Suprapubic skin (tissue), 3 donors: ENCODE measurements at regions not wholly inside any gene's neighbourhood (a gene's known extent, or its start where the extent isn't known, plus 50 kb on each side); places are given as distances from the start of the nearest gene placed in this dataset.

Experiments
- POLR2A ChIP-seq, 2 donors: fragments of 450-650 bp; IDR thresholded peaks; one replicate each; pipeline ENCODE4 v1.6.1; 2017; ENCODE audit warnings: antibody characterized with exemption in 2 of 2, mild to moderate bottlenecking in 2 of 2, moderate library complexity in 2 of 2
- TF ChIP-seq, protein P1 (sequence below), 2 donors: fragments of 200-600 bp in 1 of 2; fragments of 450-650 bp in 1 of 2; sonication (generic) in 1 of 2; IDR thresholded peaks; one replicate each; pipeline ENCODE4 v1.5.1; 2016 to 2019; ENCODE audit warnings: antibody characterized with exemption in 2 of 2, mild to moderate bottlenecking in 1 of 2, moderate library complexity in 1 of 2

- TF ChIP-seq, protein P1, sequence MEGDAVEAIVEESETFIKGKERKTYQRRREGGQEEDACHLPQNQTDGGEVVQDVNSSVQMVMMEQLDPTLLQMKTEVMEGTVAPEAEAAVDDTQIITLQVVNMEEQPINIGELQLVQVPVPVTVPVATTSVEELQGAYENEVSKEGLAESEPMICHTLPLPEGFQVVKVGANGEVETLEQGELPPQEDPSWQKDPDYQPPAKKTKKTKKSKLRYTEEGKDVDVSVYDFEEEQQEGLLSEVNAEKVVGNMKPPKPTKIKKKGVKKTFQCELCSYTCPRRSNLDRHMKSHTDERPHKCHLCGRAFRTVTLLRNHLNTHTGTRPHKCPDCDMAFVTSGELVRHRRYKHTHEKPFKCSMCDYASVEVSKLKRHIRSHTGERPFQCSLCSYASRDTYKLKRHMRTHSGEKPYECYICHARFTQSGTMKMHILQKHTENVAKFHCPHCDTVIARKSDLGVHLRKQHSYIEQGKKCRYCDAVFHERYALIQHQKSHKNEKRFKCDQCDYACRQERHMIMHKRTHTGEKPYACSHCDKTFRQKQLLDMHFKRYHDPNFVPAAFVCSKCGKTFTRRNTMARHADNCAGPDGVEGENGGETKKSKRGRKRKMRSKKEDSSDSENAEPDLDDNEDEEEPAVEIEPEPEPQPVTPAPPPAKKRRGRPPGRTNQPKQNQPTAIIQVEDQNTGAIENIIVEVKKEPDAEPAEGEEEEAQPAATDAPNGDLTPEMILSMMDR (IDR thresholded peaks at IDR 0.05) = no peak
- no peak for TF ChIP-seq POLR2A (IDR thresholded peaks at IDR 0.05)
These were observed 123.2 kb downstream of the RRAGC start for GRCh38 chr1:38736399-38736798.
